ENCODE measurements at regions not wholly inside any gene's neighbourhood (a gene's known extent, or its start where the extent isn't known, plus 50 kb on each side); places are given as distances from the start of the nearest gene placed in this dataset.
"Not testable (repeated sequence)": the region's sequence is repeated elsewhere in the genome, so short reads cannot be mapped to it uniquely, and the experiment has no call there.

DNA sequence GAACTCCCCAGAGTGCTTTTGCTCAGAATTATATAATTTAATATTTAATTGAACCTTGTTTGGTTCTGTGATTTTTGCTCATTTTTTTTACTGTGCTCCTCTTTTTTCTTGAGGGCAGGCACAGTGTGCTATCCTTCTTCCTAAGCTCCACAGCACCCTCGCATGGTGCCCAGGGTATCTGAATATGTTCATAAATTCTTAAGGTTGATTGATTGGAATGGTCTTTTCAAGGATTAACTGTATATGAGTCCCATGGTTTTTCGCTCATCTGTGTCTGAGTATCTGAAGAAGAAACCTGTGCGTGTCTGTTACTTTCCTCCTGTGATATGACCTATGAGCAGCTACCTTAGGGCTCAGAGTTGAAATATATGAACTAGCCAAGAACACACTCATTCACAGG lies 393.7 kb downstream of the HLX start:
- Histone ChIP-seq H3K36me3 (ENCODE audit: control insufficient read depth, insufficient read depth, low read length) (no peaks in the 10 kb centered on the region), H3K9me3 (ENCODE audit: control insufficient read depth, insufficient read depth, low read length) (no peaks in the 10 kb centered on the region), H3K4me1 (ENCODE audit: control insufficient read depth, insufficient read depth, low read length) (no peaks in the 10 kb centered on the region), H3K4me3 (ENCODE audit: low read length) (no peak overlapping the region), H3K27me3 (ENCODE audit: control insufficient read depth, insufficient read depth, low read length) (no peaks in the 10 kb centered on the region), H3K27ac (ENCODE audit: low read length) (no peak overlapping the region)
- no peak for DNase-seq (ENCODE audit: low read depth, low spot score)
- no CpG with 5 or more reads among the region's 3 CpGs for whole genome bisulfite sequencing (ENCODE audit: insufficient coverage, insufficient read length)

- DNase-seq (ENCODE audit: low read depth, low spot score) = no peak
- Histone ChIP-seq H3K36me3 (ENCODE audit: control insufficient read depth, insufficient read depth, low read length) (no peaks in the 10 kb centered on the region), H3K27ac (ENCODE audit: low read length) (no peak overlapping the region), H3K27me3 (ENCODE audit: control insufficient read depth, insufficient read depth, low read length) (no peaks in the 10 kb centered on the region), H3K4me3 (ENCODE audit: low read length) (no peak overlapping the region), H3K4me1 (ENCODE audit: control insufficient read depth, insufficient read depth, low read length) (no peaks in the 10 kb centered on the region), H3K9me3 (ENCODE audit: control insufficient read depth, insufficient read depth, low read length) (no peaks in the 10 kb centered on the region)
- no CpG with 5 or more reads among the region's 6 CpGs for WGBS (ENCODE audit: insufficient coverage, insufficient read length)
Observed at GRCh38 chr1:221274373-221274772, 395.1 kb downstream of the HLX start.

DNA sequence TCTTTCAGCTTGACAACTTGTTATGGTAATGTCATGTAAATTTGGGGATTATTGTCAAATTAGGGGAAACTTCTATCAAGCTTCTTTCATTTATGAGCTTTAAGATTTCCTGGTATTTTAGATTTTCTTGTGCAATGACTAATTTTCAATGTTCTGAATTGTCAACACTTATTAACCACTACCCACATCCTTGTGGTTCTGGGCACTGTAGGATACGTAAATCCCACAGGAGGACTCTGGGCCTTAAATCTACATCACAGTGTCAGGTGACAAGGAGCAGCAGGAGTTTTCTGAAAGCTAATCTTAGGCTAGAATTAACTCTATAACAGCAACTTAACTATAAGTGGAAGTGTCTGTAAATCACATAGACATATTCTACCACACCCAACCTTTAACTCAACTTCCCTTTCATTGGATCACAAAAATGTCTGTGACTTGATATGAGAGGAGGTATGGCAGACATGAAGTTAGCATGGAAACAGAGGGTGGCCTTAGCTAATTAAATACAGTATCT lies 397.7 kb downstream of the HLX start:
- WGBS (ENCODE audit: insufficient coverage, insufficient read length) = no CpG with 5 or more reads among the region's 1 CpG

DNA sequence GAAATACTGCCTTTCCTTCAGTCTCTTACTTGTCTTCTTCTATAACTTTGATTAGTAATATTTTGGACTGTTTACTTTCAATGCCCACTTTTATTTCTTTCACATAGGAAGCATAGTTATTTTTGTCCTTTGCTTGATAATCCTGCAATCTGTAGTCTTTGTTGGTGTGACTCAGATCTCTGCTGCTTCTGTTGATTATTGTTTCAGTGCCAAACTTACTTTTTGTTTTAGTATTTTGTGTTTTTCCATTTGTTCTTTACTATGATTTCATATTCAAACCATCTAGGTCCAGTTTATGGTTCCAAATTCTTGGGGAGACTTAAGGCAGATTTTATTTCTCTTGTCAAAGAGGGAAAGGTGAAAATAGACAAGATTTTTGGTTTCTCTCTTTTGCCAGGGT lies 399.9 kb downstream of the HLX start:
- DNase-seq (ENCODE audit: low read depth, low spot score) = no peak
- Histone ChIP-seq H3K36me3 (ENCODE audit: control insufficient read depth, insufficient read depth, low read length) (no peaks in the 10 kb centered on the region), H3K4me3 (ENCODE audit: low read length) (no peak overlapping the region), H3K27me3 (ENCODE audit: control insufficient read depth, insufficient read depth, low read length) (no peaks in the 10 kb centered on the region), H3K4me1 (ENCODE audit: control insufficient read depth, insufficient read depth, low read length) (no peaks in the 10 kb centered on the region; the same call in none of the 2 replicates), H3K27ac (ENCODE audit: low read length) (no peak overlapping the region), H3K9me3 (ENCODE audit: control insufficient read depth, insufficient read depth, low read length) (no peaks in the 10 kb centered on the region)

More for the DNA sequence above, 397.7 kb downstream of the HLX start:
- Histone ChIP-seq H3K4me1 (ENCODE audit: control insufficient read depth, insufficient read depth, low read length) (no peaks in the 10 kb centered on the region; the same call in 1 of the 2 replicates), H3K4me3 (ENCODE audit: low read length) (no peak overlapping the region), H3K36me3 (ENCODE audit: control insufficient read depth, insufficient read depth, low read length) (no peaks in the 10 kb centered on the region), H3K27ac (ENCODE audit: low read length) (no peak overlapping the region), H3K27me3 (ENCODE audit: control insufficient read depth, insufficient read depth, low read length) (no peaks in the 10 kb centered on the region), H3K9me3 (ENCODE audit: control insufficient read depth, insufficient read depth, low read length) (no peaks in the 10 kb centered on the region)
- DNase-seq (ENCODE audit: low read depth, low spot score) = no peak

GRCh38 chr1:221283532-221283931 lies 404.3 kb downstream of the HLX start:
- Histone ChIP-seq H3K4me1 (ENCODE audit: control insufficient read depth, insufficient read depth, low read length) (no peaks in the 10 kb centered on the region; the same call in none of the 2 replicates), H3K27ac (ENCODE audit: low read length) (no peak overlapping the region), H3K9me3 (ENCODE audit: control insufficient read depth, insufficient read depth, low read length) (no peaks in the 10 kb centered on the region), H3K36me3 (ENCODE audit: control insufficient read depth, insufficient read depth, low read length) (no peaks in the 10 kb centered on the region), H3K27me3 (ENCODE audit: control insufficient read depth, insufficient read depth, low read length) (no peaks in the 10 kb centered on the region), H3K4me3 (ENCODE audit: low read length) (no peak overlapping the region)
- no peak for DNase-seq (ENCODE audit: low read depth, low spot score)
- no CpG with 5 or more reads among the region's 1 CpG for WGBS (ENCODE audit: insufficient coverage, insufficient read length)

DNA sequence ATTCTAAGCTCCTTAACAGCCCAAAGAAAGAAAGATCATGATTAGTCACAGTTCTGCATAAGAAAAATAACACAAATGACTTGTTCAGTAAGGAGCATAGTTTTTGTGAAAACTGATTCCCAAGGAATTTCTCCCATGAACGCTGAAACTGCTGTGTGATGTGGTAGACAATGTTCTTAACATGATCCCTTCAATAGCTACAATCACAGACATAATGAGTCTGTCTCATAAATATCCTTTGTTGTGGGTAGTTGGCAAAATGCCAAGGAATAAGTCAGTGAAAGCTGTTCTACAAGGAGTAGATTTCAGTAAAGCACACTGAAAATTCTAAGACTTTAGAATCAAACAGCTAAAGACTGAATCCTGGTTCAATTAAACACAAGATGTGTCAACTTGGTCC lies 404.8 kb downstream of the HLX start:
- Histone ChIP-seq H3K27ac (ENCODE audit: low read length) (no peak overlapping the region), H3K27me3 (ENCODE audit: control insufficient read depth, insufficient read depth, low read length) (no peaks in the 10 kb centered on the region), H3K36me3 (ENCODE audit: control insufficient read depth, insufficient read depth, low read length) (no peaks in the 10 kb centered on the region), H3K4me3 (ENCODE audit: low read length) (no peak overlapping the region), H3K4me1 (ENCODE audit: control insufficient read depth, insufficient read depth, low read length) (no peaks in the 10 kb centered on the region; the same call in none of the 2 replicates), H3K9me3 (ENCODE audit: control insufficient read depth, insufficient read depth, low read length) (no peaks in the 10 kb centered on the region)
- no peak for DNase-seq (ENCODE audit: low read depth, low spot score)
- WGBS (ENCODE audit: insufficient coverage, insufficient read length) = no CpG with 5 or more reads among the region's 1 CpG

DNA sequence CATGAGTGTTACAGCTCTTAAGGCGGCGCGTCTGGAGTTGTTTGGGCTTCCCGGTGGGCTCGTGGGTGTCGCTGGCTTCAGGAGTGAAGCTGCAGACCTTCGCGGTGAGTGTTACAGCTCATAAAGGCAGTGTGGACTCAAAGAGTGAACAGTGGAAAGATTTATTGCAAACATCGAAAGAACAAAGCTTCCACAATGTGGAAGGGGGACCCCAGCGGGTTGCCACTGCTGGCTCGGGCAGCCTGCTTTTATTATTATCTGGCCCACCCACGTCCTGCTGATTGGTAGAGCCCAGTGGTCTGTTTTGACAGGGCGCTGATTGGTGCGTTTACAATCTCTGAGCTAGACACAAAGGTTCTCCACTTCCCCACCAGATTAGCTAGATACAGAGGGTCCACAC lies 405.7 kb downstream of the HLX start:
- not testable (repeated sequence) for DNase-seq (ENCODE audit: low read depth, low spot score); H3K36me3 ChIP-seq (ENCODE audit: control insufficient read depth, insufficient read depth, low read length); H3K27me3 ChIP-seq (ENCODE audit: control insufficient read depth, insufficient read depth, low read length); H3K4me1 ChIP-seq (ENCODE audit: control insufficient read depth, insufficient read depth, low read length); H3K9me3 ChIP-seq (ENCODE audit: control insufficient read depth, insufficient read depth, low read length); H3K4me3 ChIP-seq (ENCODE audit: low read length); H3K27ac ChIP-seq (ENCODE audit: low read length)
- WGBS (ENCODE audit: insufficient coverage, insufficient read length) = no CpG with 5 or more reads among the region's 14 CpGs

GRCh38 chr1:221285458-221286210 lies 406.4 kb downstream of the HLX start:
- H3K27me3 ChIP-seq (ENCODE audit: control insufficient read depth, insufficient read depth, low read length); DNase-seq (ENCODE audit: low read depth, low spot score); H3K4me3 ChIP-seq (ENCODE audit: low read length); H3K9me3 ChIP-seq (ENCODE audit: control insufficient read depth, insufficient read depth, low read length); H3K4me1 ChIP-seq (ENCODE audit: control insufficient read depth, insufficient read depth, low read length); H3K27ac ChIP-seq (ENCODE audit: low read length); H3K36me3 ChIP-seq (ENCODE audit: control insufficient read depth, insufficient read depth, low read length): not testable (repeated sequence)
- no CpG with 5 or more reads among the region's 45 CpGs for WGBS (ENCODE audit: insufficient coverage, insufficient read length)

DNA sequence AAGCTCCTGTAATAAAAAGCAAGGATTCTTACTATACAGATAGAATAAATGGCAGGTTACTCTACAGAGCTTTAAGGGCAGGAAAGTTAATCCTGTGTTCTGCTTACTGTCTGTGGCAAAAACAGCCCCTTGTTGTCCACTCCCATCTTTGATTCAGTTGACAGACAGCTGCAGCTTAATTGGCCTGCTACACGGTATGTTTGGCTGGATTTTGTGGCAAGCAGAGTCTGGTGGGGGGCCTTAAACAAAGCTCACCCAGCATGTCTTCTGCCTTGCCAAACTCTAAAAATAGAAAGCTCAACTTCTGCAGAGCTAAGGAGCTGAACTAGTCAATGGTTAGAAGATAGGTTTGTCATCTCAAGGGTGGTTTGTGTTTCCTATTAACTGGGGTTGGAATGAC lies 407.2 kb downstream of the HLX start:
- Histone ChIP-seq H3K36me3 (ENCODE audit: control insufficient read depth, insufficient read depth, low read length) (no peaks in the 10 kb centered on the region), H3K4me1 (ENCODE audit: control insufficient read depth, insufficient read depth, low read length) (no peaks in the 10 kb centered on the region; the same call in 1 of the 2 replicates), H3K4me3 (ENCODE audit: low read length) (no peak overlapping the region), H3K9me3 (ENCODE audit: control insufficient read depth, insufficient read depth, low read length) (no peaks in the 10 kb centered on the region), H3K27ac (ENCODE audit: low read length) (no peak overlapping the region), H3K27me3 (ENCODE audit: control insufficient read depth, insufficient read depth, low read length) (no peaks in the 10 kb centered on the region)
- no peak for DNase-seq (ENCODE audit: low read depth, low spot score)
- no CpG with 5 or more reads among the region's 1 CpG for WGBS (ENCODE audit: insufficient coverage, insufficient read length)

DNA sequence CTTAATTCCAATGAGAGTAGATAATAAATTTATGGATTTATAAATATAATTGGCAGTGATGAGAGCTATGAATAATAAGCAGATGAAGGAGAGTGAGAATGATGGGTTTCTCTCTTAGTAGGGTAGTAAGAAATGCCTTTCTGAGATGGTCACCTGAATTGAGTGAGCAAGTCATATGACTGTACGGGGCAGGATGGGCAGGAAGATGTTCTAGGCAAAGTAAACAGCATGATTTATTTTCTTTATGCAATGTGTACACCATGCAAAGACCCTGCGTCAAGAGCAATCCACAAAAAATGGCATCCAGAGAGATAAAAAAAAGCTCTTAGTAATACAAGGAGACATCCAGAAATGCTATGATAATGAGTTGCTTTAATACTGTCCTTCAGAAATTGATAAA lies 409.9 kb downstream of the HLX start:
- Histone ChIP-seq H3K4me1 (ENCODE audit: control insufficient read depth, insufficient read depth, low read length) (no peaks in the 10 kb centered on the region; the same call in 1 of the 2 replicates), H3K36me3 (ENCODE audit: control insufficient read depth, insufficient read depth, low read length) (no peaks in the 10 kb centered on the region), H3K4me3 (ENCODE audit: low read length) (no peak overlapping the region), H3K27ac (ENCODE audit: low read length) (no peak overlapping the region), H3K27me3 (ENCODE audit: control insufficient read depth, insufficient read depth, low read length) (no peaks in the 10 kb centered on the region), H3K9me3 (ENCODE audit: control insufficient read depth, insufficient read depth, low read length) (no peaks in the 10 kb centered on the region)
- no peak for DNase-seq (ENCODE audit: low read depth, low spot score)
- no CpG with 5 or more reads among the region's 2 CpGs for WGBS (ENCODE audit: insufficient coverage, insufficient read length)

DNA sequence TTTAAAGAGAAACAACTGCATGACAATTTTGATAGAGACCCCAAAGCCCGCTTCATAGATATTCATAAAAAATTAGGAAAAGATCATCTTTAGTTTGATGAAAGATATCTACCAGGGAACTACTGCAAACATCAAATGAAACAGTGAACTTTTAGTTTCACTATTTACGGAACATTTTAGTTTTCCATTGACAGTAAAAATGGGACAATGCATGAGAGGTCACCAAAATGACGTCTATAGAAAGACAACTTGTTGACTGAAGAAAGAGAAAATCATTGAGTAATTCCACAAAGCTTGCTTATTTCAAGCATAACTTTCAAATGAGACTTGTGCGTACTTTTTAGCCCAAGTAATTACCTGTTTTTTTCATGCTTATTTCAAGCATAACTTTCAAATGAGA lies 411.4 kb downstream of the HLX start:
- Histone ChIP-seq H3K27ac (ENCODE audit: low read length) (no peak overlapping the region), H3K36me3 (ENCODE audit: control insufficient read depth, insufficient read depth, low read length) (no peaks in the 10 kb centered on the region), H3K4me3 (ENCODE audit: low read length) (no peak overlapping the region), H3K9me3 (ENCODE audit: control insufficient read depth, insufficient read depth, low read length) (no peaks in the 10 kb centered on the region), H3K27me3 (ENCODE audit: control insufficient read depth, insufficient read depth, low read length) (no peaks in the 10 kb centered on the region), H3K4me1 (ENCODE audit: control insufficient read depth, insufficient read depth, low read length) (no peaks in the 10 kb centered on the region; the same call in 1 of the 2 replicates)
- no peak for DNase-seq (ENCODE audit: low read depth, low spot score)
- WGBS (ENCODE audit: insufficient coverage, insufficient read length) = no CpG with 5 or more reads among the region's 4 CpGs

All from iPS DF 6.9 (cell line).